BE2C (cell line): ENCODE measurements at regions not wholly inside any gene's neighbourhood (a gene's known extent, or its start where the extent isn't known, plus 50 kb on each side); places are given as distances from the start of the nearest gene placed in this dataset.

Experiments used
- DNase-seq: peaks from one replicate; pipeline ENCODE4 v3.0.0-alpha.2; 2020
- H3K27me3 ChIP-seq: fragments of 250-450 bp; sonication (Bioruptor Pico); 2 replicates; pipeline ENCODE4 v1.5.1; 2020; ENCODE audit warnings: mild to moderate bottlenecking
- H3K36me3 ChIP-seq: fragments of 250-450 bp; sonication (Bioruptor Pico); 2 replicates; pipeline ENCODE4 v1.5.1; 2020; ENCODE audit warnings: mild to moderate bottlenecking
- H3K4me1 ChIP-seq: fragments of 250-450 bp; sonication (Bioruptor Pico); 2 replicates; pipeline ENCODE4 v1.5.1; 2020
- H3K4me3 ChIP-seq: 2 replicates; pipeline ENCODE4 v1.5.1; 2011; ENCODE audit warnings: low read depth, low read length
- H3K9me3 ChIP-seq: fragments of 250-450 bp; sonication (Bioruptor Pico); 2 replicates; pipeline ENCODE4 v1.5.1; 2020
- CTCF ChIP-seq: IDR thresholded peaks from 2 replicates; pipeline ENCODE4 v1.5.1; 2012; ENCODE audit warnings: mild to moderate bottlenecking, low read depth, low read length

DNA sequence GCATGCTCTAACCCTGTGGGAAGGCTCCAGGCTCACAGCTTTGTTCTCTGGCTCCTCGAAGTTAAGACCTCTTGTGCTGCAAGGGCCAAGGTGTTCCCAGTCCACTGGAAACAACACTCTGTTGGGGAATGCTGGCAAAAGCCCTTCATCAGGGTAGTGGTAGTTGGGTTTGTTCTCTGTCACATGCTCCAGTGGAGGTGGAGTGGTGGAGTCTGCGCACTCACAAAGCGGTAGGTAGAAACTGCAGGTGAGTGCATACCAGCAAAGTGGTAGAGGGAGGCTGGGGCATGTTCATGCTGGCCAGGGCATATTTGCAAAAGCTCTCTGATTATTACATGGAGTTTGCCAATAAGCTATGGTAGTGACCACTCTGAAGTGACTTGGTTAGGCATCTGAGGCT lies 410.5 kb downstream of the CDH19 start:
- H3K4me1 ChIP-seq = no peaks in the 10 kb centered on the region
- no peaks in the 10 kb centered on the region for H3K9me3 ChIP-seq
- no peak for TF ChIP-seq CTCF
- no peaks in the 10 kb centered on the region for H3K36me3 ChIP-seq
- no peaks in the 10 kb centered on the region for H3K27me3 ChIP-seq
- DNase-seq = no peak
- H3K4me3 ChIP-seq = no peak overlapping the region

- H3K4me1 ChIP-seq = no peaks in the 10 kb centered on the region
- DNase-seq = no peak
- H3K4me3 ChIP-seq = no peak overlapping the region
- H3K27me3 ChIP-seq = no peaks in the 10 kb centered on the region
- no peaks in the 10 kb centered on the region for H3K36me3 ChIP-seq
- H3K9me3 ChIP-seq = no peaks in the 10 kb centered on the region
- TF ChIP-seq CTCF = no peak
These were observed 417.9 kb downstream of the CDH7 start for GRCh38 chr18:66168685-66169235.

DNA sequence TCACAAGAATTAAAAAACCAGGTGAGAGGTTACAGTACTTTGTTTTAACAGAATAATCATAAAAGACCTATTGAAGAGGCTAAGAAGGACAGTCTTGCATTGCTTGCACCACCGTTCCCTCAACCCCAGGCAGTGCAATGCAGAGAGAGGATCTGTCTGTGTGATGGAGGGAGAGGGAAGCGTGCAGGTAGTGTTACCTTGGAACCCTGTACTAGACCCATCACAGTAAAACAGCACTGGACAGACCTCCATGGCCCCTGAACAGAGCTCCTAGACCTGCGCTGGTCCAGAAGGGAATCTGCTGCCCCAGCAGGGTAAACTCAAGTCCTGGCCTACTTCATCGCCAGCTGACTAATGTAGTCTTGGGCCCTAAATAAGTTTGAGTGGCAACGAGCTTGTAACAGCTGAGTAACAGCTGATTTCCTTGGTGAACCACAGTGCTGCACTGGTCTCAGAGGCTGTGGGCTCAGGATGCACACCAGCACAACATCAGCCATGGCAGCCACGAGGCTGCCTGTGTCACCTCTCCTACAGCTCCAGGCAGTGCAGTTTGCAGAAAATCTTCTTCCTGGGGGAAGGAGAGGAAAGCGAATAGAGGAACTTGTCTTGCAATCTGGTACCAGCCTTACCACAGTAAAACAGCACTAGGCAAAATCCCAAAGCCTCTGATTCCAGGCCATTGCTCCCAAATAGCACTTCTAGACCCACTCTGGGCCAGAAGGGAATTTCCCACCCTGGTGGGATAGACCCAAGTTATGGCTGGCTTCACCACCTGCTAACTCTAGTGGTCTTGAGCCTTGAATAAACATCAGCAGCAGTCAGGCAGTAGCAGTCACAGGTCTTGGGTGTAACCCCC lies 417.2 kb downstream of the CDH7 start:
- DNase-seq = no peak
- no peak for TF ChIP-seq CTCF
- H3K9me3 ChIP-seq = no peaks in the 10 kb centered on the region
- H3K36me3 ChIP-seq = no peaks in the 10 kb centered on the region
- no peaks in the 10 kb centered on the region for H3K27me3 ChIP-seq
- no peak overlapping the region for H3K4me3 ChIP-seq
- H3K4me1 ChIP-seq = no peaks in the 10 kb centered on the region

- no peak for DNase-seq
- Histone ChIP-seq H3K36me3 (no peaks in the 10 kb centered on the region), H3K4me3 (no peak overlapping the region), H3K4me1 (no peaks in the 10 kb centered on the region), H3K27me3 (no peaks in the 10 kb centered on the region), H3K9me3 (no peaks in the 10 kb centered on the region)
- no peak for TF ChIP-seq CTCF
These were observed 409.2 kb downstream of the CDH7 start for GRCh38 chr18:66160007-66160406.

- Histone ChIP-seq H3K36me3 (no peaks in the 10 kb centered on the region), H3K4me1 (no peaks in the 10 kb centered on the region), H3K9me3 (no peaks in the 10 kb centered on the region), H3K27me3 (no peaks in the 10 kb centered on the region), H3K4me3 (no peak overlapping the region)
- no peak for DNase-seq
- TF ChIP-seq CTCF = no peak
These were observed 408.6 kb downstream of the CDH7 start for GRCh38 chr18:66159451-66159850.
